NCI-H526 treated with DMSO at 0.1 percent for 48 hours (cell line): ENCODE measurements at regions not wholly inside any gene's neighbourhood (a gene's known extent, or its start where the extent isn't known, plus 50 kb on each side); places are given as distances from the start of the nearest gene placed in this dataset.
"Not testable (repeated sequence)": the region's sequence is repeated elsewhere in the genome, so short reads cannot be mapped to it uniquely, and the experiment has no call there.

Source experiments
- DNase-seq: peaks from one replicate; lab custom pipeline; 2025; lab: John Stamatoyannopoulos, UW

GRCh38 chr13:68645814-68646213 is 1415.7 kb upstream of the PCDH9 start:
- DNase-seq: no peak

- no peak for DNase-seq
Observed at GRCh38 chr13:68644611-68645010, 1414.5 kb upstream of the PCDH9 start.

GRCh38 chr13:68636784-68637183 is 1406.6 kb upstream of the PCDH9 start:
- no peak for DNase-seq

- no peak for DNase-seq
Observed at GRCh38 chr13:68628994-68629393, 1398.9 kb upstream of the PCDH9 start.

GRCh38 chr13:68627379-68627778 is 1397.2 kb upstream of the PCDH9 start:
- DNase-seq: no peak

GRCh38 chr13:68616600-68617222 is 1386.6 kb upstream of the PCDH9 start:
- no peak for DNase-seq

GRCh38 chr13:68609661-68610060 is 1379.5 kb upstream of the PCDH9 start:
- DNase-seq: no peak

GRCh38 chr13:68608147-68608546 is 1378.0 kb upstream of the PCDH9 start:
- DNase-seq: no peak

GRCh38 chr13:68597641-68598040 is 1367.5 kb upstream of the PCDH9 start:
- no peak for DNase-seq

GRCh38 chr13:68588623-68589022 is 1358.5 kb upstream of the PCDH9 start:
- DNase-seq: no peak

- DNase-seq: no peak
Observed at GRCh38 chr13:68584776-68585175, 1354.6 kb upstream of the PCDH9 start.

- no peak for DNase-seq
Observed at GRCh38 chr13:68574053-68574452, 1343.9 kb upstream of the PCDH9 start.

- no peak for DNase-seq
Observed at GRCh38 chr13:68551701-68552522, 1321.8 kb upstream of the PCDH9 start.

GRCh38 chr13:68550330-68550729 is 1320.2 kb upstream of the PCDH9 start:
- no peak for DNase-seq

- no peak for DNase-seq
Observed at GRCh38 chr13:68540244-68540643, 1310.1 kb upstream of the PCDH9 start.

GRCh38 chr13:68535329-68535728 is 1305.2 kb upstream of the PCDH9 start:
- DNase-seq: no peak

GRCh38 chr13:68527167-68527566 is 1297.0 kb upstream of the PCDH9 start:
- not testable (repeated sequence) for DNase-seq

GRCh38 chr13:68523838-68524424 is 1293.8 kb upstream of the PCDH9 start:
- DNase-seq: no peak

- DNase-seq: no peak
Observed at GRCh38 chr13:68522184-68522583, 1292.0 kb upstream of the PCDH9 start.

GRCh38 chr13:68509734-68510621 is 1279.8 kb upstream of the PCDH9 start:
- no peak for DNase-seq

GRCh38 chr13:68506888-68507551 is 1276.9 kb upstream of the PCDH9 start:
- no peak for DNase-seq

- no peak for DNase-seq
Observed at GRCh38 chr13:68490594-68490993, 1260.5 kb upstream of the PCDH9 start.
